ENCODE measurements at regions not wholly inside any gene's neighbourhood (a gene's known extent, or its start where the extent isn't known, plus 50 kb on each side); places are given as distances from the start of the nearest gene placed in this dataset.

GRCh38 chr13:112202266-112202665 lies 135.3 kb downstream of the SOX1 start:
- TF ChIP-seq CTCF (conservative IDR thresholded peaks at IDR 0.05), result no peak
- no peak for TF ChIP-seq EZH2 (IDR thresholded peaks at IDR 0.05; ENCODE audit: low read depth)

Measured in PC-9 (cell line).